ENCODE measurements at regions not wholly inside any gene's neighbourhood (a gene's known extent, or its start where the extent isn't known, plus 50 kb on each side); places are given as distances from the start of the nearest gene placed in this dataset.

DNA sequence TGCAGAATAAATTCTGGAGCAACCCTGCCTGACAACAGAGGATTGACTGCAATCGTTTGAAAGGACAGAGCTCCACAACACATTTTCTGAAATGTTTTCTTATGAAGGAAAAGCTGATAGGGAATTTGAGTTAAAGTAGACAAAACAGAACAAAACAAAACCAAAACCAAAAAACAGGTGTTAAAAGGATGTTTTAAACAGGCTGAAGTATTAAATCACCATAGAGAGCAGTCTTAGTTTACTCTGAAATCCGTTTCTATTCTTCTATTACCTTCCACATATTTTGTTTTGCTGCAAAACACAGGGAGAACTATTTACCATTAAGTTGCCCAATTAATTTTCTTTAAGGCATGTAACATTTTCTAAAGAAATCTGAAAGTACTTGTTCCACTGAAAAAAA, 93.4 kb upstream of the MLIP start (continued):
- TF ChIP-seq, protein P1, sequence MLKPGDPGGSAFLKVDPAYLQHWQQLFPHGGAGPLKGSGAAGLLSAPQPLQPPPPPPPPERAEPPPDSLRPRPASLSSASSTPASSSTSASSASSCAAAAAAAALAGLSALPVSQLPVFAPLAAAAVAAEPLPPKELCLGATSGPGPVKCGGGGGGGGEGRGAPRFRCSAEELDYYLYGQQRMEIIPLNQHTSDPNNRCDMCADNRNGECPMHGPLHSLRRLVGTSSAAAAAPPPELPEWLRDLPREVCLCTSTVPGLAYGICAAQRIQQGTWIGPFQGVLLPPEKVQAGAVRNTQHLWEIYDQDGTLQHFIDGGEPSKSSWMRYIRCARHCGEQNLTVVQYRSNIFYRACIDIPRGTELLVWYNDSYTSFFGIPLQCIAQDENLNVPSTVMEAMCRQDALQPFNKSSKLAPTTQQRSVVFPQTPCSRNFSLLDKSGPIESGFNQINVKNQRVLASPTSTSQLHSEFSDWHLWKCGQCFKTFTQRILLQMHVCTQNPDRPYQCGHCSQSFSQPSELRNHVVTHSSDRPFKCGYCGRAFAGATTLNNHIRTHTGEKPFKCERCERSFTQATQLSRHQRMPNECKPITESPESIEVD (tag by site-specific recombination; IDR thresholded peaks at IDR 0.05), result no peak
- TF ChIP-seq ZNF404 (tag by site-specific recombination; IDR thresholded peaks at IDR 0.05), result no peak

DNA sequence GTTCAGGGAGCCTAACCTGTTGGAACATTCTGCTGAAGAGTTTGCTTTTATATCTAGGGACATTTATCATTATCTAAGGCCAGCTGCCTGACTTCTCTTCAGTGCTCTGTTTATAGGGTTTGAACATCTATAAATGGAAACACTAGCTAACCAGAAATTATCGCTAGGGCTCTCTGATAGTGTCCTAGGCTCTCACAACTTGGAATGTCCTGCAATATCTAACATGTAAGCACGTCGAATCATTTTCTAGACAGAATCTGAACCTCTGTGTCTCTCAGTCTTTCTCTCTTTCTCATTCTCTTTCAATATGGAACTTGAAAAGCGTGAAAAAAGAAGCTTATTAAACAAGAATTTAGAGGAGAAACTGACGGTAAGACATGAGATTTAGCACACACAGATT, 92.5 kb upstream of the MLIP start:
- H3K9me3 ChIP-seq (ENCODE audit: control insufficient read depth, insufficient read depth, low read depth, low read length), result no peaks in the 10 kb centered on the region
- CTCF ChIA-PET, result no interaction called here
- POLR2A ChIA-PET, result no interaction called here
- H3K4me3 ChIP-seq (ENCODE audit: low read depth, low read length), result no peak overlapping the region
- no peaks in the 10 kb centered on the region for H3K36me3 ChIP-seq (ENCODE audit: control insufficient read depth in 2 of 2, insufficient read depth in 1 of 2, low read length in 2 of 2)
- no peak overlapping the region for H3K27ac ChIP-seq (ENCODE audit: extremely low read depth, low read depth, low read length)
- TF ChIP-seq ZNF843 (tag by site-specific recombination; IDR thresholded peaks at IDR 0.05), result no peak
- no peaks in the 10 kb centered on the region for H3K4me1 ChIP-seq (ENCODE audit: control insufficient read depth, insufficient read depth, low read length)

DNA sequence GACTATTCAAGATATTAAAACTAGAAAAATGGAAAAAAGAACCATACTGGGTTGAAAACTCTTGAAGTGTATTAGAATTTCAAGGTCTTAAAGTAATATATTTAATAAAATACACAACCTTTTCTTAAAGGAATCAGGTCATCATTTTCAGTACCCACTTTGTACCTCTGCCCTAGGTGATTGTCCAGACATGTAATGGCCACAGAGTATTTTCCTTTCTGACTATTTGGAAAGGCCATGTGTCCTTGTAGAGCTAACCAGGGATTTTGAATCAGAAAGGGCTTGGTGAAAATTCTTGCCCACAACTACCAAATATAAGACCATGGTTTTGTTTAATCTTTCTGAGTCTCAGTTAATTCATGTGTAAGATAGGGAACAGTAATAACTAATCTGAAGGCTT, 91.4 kb upstream of the MLIP start:
- POLR2A ChIA-PET, result no interaction called here
- TF ChIP-seq, protein P2, sequence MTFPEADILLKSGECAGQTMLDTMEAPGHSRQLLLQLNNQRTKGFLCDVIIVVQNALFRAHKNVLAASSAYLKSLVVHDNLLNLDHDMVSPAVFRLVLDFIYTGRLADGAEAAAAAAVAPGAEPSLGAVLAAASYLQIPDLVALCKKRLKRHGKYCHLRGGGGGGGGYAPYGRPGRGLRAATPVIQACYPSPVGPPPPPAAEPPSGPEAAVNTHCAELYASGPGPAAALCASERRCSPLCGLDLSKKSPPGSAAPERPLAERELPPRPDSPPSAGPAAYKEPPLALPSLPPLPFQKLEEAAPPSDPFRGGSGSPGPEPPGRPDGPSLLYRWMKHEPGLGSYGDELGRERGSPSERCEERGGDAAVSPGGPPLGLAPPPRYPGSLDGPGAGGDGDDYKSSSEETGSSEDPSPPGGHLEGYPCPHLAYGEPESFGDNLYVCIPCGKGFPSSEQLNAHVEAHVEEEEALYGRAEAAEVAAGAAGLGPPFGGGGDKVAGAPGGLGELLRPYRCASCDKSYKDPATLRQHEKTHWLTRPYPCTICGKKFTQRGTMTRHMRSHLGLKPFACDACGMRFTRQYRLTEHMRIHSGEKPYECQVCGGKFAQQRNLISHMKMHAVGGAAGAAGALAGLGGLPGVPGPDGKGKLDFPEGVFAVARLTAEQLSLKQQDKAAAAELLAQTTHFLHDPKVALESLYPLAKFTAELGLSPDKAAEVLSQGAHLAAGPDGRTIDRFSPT (tag by site-specific recombination; IDR thresholded peaks at IDR 0.05), result no peak
- TF ChIP-seq ZNF175 (tag by site-specific recombination; IDR thresholded peaks at IDR 0.05), result no peak
- TF ChIP-seq KLF8 (tag by site-specific recombination; IDR thresholded peaks at IDR 0.05), result no peak
- no peak for TF ChIP-seq ZNF785 (tag by site-specific recombination; IDR thresholded peaks at IDR 0.05)
- TF ChIP-seq GLIS2 (tag by site-specific recombination; IDR thresholded peaks at IDR 0.05), result no peak
- TF ChIP-seq ZXDB (tag by site-specific recombination; IDR thresholded peaks at IDR 0.05), result no peak
- TF ChIP-seq, protein P3, sequence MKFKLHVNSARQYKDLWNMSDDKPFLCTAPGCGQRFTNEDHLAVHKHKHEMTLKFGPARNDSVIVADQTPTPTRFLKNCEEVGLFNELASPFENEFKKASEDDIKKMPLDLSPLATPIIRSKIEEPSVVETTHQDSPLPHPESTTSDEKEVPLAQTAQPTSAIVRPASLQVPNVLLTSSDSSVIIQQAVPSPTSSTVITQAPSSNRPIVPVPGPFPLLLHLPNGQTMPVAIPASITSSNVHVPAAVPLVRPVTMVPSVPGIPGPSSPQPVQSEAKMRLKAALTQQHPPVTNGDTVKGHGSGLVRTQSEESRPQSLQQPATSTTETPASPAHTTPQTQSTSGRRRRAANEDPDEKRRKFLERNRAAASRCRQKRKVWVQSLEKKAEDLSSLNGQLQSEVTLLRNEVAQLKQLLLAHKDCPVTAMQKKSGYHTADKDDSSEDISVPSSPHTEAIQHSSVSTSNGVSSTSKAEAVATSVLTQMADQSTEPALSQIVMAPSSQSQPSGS (tag by site-specific recombination; IDR thresholded peaks at IDR 0.05; ENCODE audit: low read depth), result no peak
- TF ChIP-seq MZF1 (tag by site-specific recombination; IDR thresholded peaks at IDR 0.05; ENCODE audit: borderline replicate concordance), result no peak
- TF ChIP-seq ZNF274 (IDR thresholded peaks at IDR 0.05; ENCODE audit: low read length), result no peak
- TF ChIP-seq ZNF274 (tag by site-specific recombination; IDR thresholded peaks at IDR 0.05; ENCODE audit: borderline replicate concordance), result no peak
- TF ChIP-seq SALL2 (tag by site-specific recombination; IDR thresholded peaks at IDR 0.05; ENCODE audit: borderline replicate concordance), result no peak
- TF ChIP-seq ZFHX2 (tag by site-specific recombination; conservative IDR thresholded peaks at IDR 0.05), result no peak
- TF ChIP-seq, protein P4, sequence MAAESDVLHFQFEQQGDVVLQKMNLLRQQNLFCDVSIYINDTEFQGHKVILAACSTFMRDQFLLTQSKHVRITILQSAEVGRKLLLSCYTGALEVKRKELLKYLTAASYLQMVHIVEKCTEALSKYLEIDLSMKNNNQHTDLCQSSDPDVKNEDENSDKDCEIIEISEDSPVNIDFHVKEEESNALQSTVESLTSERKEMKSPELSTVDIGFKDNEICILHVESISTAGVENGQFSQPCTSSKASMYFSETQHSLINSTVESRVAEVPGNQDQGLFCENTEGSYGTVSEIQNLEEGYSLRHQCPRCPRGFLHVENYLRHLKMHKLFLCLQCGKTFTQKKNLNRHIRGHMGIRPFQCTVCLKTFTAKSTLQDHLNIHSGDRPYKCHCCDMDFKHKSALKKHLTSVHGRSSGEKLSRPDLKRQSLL (tag by site-specific recombination; IDR thresholded peaks at IDR 0.05), result no peak
- TF ChIP-seq, protein P5, sequence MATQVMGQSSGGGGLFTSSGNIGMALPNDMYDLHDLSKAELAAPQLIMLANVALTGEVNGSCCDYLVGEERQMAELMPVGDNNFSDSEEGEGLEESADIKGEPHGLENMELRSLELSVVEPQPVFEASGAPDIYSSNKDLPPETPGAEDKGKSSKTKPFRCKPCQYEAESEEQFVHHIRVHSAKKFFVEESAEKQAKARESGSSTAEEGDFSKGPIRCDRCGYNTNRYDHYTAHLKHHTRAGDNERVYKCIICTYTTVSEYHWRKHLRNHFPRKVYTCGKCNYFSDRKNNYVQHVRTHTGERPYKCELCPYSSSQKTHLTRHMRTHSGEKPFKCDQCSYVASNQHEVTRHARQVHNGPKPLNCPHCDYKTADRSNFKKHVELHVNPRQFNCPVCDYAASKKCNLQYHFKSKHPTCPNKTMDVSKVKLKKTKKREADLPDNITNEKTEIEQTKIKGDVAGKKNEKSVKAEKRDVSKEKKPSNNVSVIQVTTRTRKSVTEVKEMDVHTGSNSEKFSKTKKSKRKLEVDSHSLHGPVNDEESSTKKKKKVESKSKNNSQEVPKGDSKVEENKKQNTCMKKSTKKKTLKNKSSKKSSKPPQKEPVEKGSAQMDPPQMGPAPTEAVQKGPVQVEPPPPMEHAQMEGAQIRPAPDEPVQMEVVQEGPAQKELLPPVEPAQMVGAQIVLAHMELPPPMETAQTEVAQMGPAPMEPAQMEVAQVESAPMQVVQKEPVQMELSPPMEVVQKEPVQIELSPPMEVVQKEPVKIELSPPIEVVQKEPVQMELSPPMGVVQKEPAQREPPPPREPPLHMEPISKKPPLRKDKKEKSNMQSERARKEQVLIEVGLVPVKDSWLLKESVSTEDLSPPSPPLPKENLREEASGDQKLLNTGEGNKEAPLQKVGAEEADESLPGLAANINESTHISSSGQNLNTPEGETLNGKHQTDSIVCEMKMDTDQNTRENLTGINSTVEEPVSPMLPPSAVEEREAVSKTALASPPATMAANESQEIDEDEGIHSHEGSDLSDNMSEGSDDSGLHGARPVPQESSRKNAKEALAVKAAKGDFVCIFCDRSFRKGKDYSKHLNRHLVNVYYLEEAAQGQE (tag by site-specific recombination; IDR thresholded peaks at IDR 0.05), result no peak
- TF ChIP-seq ZBTB21 (tag by site-specific recombination; IDR thresholded peaks at IDR 0.05), result no peak
- TF ChIP-seq GLIS1 (tag by site-specific recombination; IDR thresholded peaks at IDR 0.05), result no peak
- no peak for TF ChIP-seq SP2 (tag by site-specific recombination; IDR thresholded peaks at IDR 0.05)
- TF ChIP-seq ZNF510 (tag by site-specific recombination; IDR thresholded peaks at IDR 0.05; ENCODE audit: insufficient replicate concordance), result no peak
- Histone ChIP-seq H3K27ac (ENCODE audit: extremely low read depth, low read depth, low read length) (no peak overlapping the region), H3K4me3 (ENCODE audit: low read depth, low read length) (no peak overlapping the region), H3K9me3 (ENCODE audit: control insufficient read depth, insufficient read depth, low read depth, low read length) (no peaks in the 10 kb centered on the region), H3K36me3 (ENCODE audit: control insufficient read depth in 2 of 2, insufficient read depth in 1 of 2, low read length in 2 of 2) (no peaks in the 10 kb centered on the region), H3K4me1 (ENCODE audit: control insufficient read depth, insufficient read depth, low read length) (no peaks in the 10 kb centered on the region)
- CTCF ChIA-PET, result interaction anchor here (1.0 to 1.8 kb wide), 2 partner anchors 8 to 33 kb away, joined by 3 to 4 read pairs; no protein-coding TSS in a partner anchor

Measured in HEK293 (cell line).